H1 (cell line): ENCODE measurements at regions not wholly inside any gene's neighbourhood (a gene's known extent, or its start where the extent isn't known, plus 50 kb on each side); places are given as distances from the start of the nearest gene placed in this dataset.

Experiments
- CTCF ChIA-PET: fragments of 300-600 bp; sonication (Branson Sonifier 250); formaldehyde crosslinking; loops from one replicate; lab custom pipeline; 2021; ENCODE audit not compliant: partially characterized antibody; lab: Charles Lee
- POLR2A ChIA-PET: fragments of 300-600 bp; sonication (Branson Sonifier 250); formaldehyde crosslinking; loops from one replicate; lab custom pipeline; 2021; ENCODE audit warnings: inconsistent platforms; ENCODE audit not compliant: partially characterized antibody; lab: Charles Lee
- DNase-seq, 2 experiments: peaks; one replicate each; pipeline versions ENCODE4 v3.0.0 to v3.0.0-alpha.2; 2010 to 2022; ENCODE audit warnings: low spot score in 2 of 2, low read depth in 1 of 2, mixed read lengths in 1 of 2
- FAIRE-seq: peaks from 2 replicates; lab custom pipeline; 2011; peaks lifted over from hg19 to GRCh38; lab: Jason Lieb, UNC
- H2AFZ ChIP-seq: 2 replicates; pipeline ENCODE4 v1.8.1; 2012; ENCODE audit warnings: low read length, inconsistent platforms
- H2AK5ac ChIP-seq: 2 replicates; pipeline ENCODE4 v1.6.1; 2013; ENCODE audit warnings: low read depth, low read length
- H2BK120ac ChIP-seq: replicated peaks from 2 replicates; pipeline ENCODE3; 2013; ENCODE audit warnings: low read depth, low read length, inconsistent platforms
- H2BK12ac ChIP-seq: 2 replicates; pipeline ENCODE4 v1.6.1; 2013; ENCODE audit warnings: low read depth, low read length
- H2BK15ac ChIP-seq: 2 replicates; pipeline ENCODE4 v1.6.1; 2013; ENCODE audit warnings: low read length
- H2BK20ac ChIP-seq: 2 replicates; pipeline ENCODE4 v1.6.1; 2013; ENCODE audit warnings: low read length
- H2BK5ac ChIP-seq: 2 replicates; pipeline ENCODE4 v1.6.1; 2013; ENCODE audit warnings: low read depth, low read length
- H3K14ac ChIP-seq: 2 replicates; pipeline ENCODE4 v1.6.1; 2013; ENCODE audit warnings: inconsistent platforms; ENCODE audit not compliant: insufficient read length
- H3K18ac ChIP-seq: 2 replicates; pipeline ENCODE4 v1.6.1; 2013; ENCODE audit warnings: low read length; ENCODE audit errors: extremely low read depth
- H3K23ac ChIP-seq: 2 replicates; pipeline ENCODE4 v1.6.1; 2013; ENCODE audit warnings: inconsistent platforms; ENCODE audit not compliant: insufficient read length
- H3K23me2 ChIP-seq: 2 replicates; pipeline ENCODE4 v1.6.1; 2013; ENCODE audit warnings: low read depth, low read length
- H3K27ac ChIP-seq: 2 replicates; pipeline ENCODE4 v1.6.1; 2011; ENCODE audit warnings: low read depth, low read length, inconsistent platforms
- H3K27me3 ChIP-seq, 4 experiments: replicated peaks in 1 of 4; 1 replicate in 1 of 4; 2 replicates in 3 of 4; pipeline versions ENCODE4 v1.6.1 to v1.8.1; 2011 to 2013; ENCODE audit warnings: low read length in 3 of 4, mild to moderate bottlenecking in 3 of 4, inconsistent platforms in 2 of 4, mixed read lengths in 2 of 4, moderate library complexity in 1 of 4; ENCODE audit not compliant: control insufficient read depth in 3 of 4, insufficient read depth in 3 of 4; ENCODE audit errors: extremely low read depth in 1 of 4
- H3K36me3 ChIP-seq, 4 experiments: 2 replicates each; pipeline versions ENCODE4 v1.6.1 to v1.8.1; 2011 to 2013; ENCODE audit warnings: mild to moderate bottlenecking in 4 of 4, low read length in 3 of 4, moderate library complexity in 2 of 4, control low read depth in 1 of 4, inconsistent platforms in 1 of 4; ENCODE audit not compliant: insufficient read depth in 4 of 4, control insufficient read depth in 2 of 4
- H3K4ac ChIP-seq: replicated peaks from 2 replicates; pipeline ENCODE3; 2013; ENCODE audit warnings: low read length, low read depth, mixed read lengths, inconsistent platforms; ENCODE audit not compliant: insufficient read length
- H3K4me1 ChIP-seq, 4 experiments: replicated peaks in 1 of 4; 1 replicate in 1 of 4; 2 replicates in 3 of 4; pipeline versions ENCODE4 v1.6.1 to v1.8.1; 2011 to 2013; ENCODE audit warnings: low read length in 3 of 4, inconsistent platforms in 2 of 4, mixed read lengths in 1 of 4; ENCODE audit not compliant: insufficient read depth in 4 of 4, control insufficient read depth in 3 of 4
- H3K4me2 ChIP-seq, 2 experiments: 2 replicates each; pipeline versions ENCODE4 v1.6.1 to v1.8.1; 2011 to 2013; ENCODE audit warnings: low read depth in 2 of 2, low read length in 2 of 2, control low read depth in 1 of 2, inconsistent platforms in 1 of 2, mild to moderate bottlenecking in 1 of 2; ENCODE audit not compliant: insufficient read depth in 1 of 2
- H3K4me3 ChIP-seq, 4 experiments: fragments of 200-600, 300-600 bp in 1 of 4; sonication (generic), shearing (Covaris generic), sonication (Bioruptor Twin) in 1 of 4; 2 replicates each; pipeline versions ENCODE4 v1.5.1 to v1.8.1; 2011 to 2016; ENCODE audit warnings: low read length in 4 of 4, low read depth in 3 of 4, control low read depth in 2 of 4, inconsistent platforms in 2 of 4, mild to moderate bottlenecking in 2 of 4, mixed read lengths in 1 of 4, moderate library complexity in 1 of 4; ENCODE audit not compliant: insufficient read depth in 2 of 4; ENCODE audit errors: extremely low read depth in 1 of 4
- H3K56ac ChIP-seq: replicated peaks from 2 replicates; pipeline ENCODE3; 2013; ENCODE audit warnings: low read depth, mild to moderate bottlenecking, mixed read lengths, low read length, inconsistent platforms; ENCODE audit not compliant: insufficient read length
- H3K79me1 ChIP-seq: 2 replicates; pipeline ENCODE4 v1.6.1; 2013; ENCODE audit warnings: low read depth, low read length, control low read depth
- H3K79me2 ChIP-seq, 2 experiments: 2 replicates each; pipeline versions ENCODE4 v1.6.1 to v1.8.1; 2012 to 2013; ENCODE audit warnings: low read length in 2 of 2, mild to moderate bottlenecking in 2 of 2, inconsistent platforms in 1 of 2; ENCODE audit not compliant: insufficient read depth in 2 of 2, control insufficient read depth in 1 of 2
- H3K9ac ChIP-seq, 4 experiments: replicated peaks in 1 of 4; 1 replicate in 1 of 4; 2 replicates in 3 of 4; pipeline versions ENCODE4 v1.6.1 to v1.8.1; 2011 to 2013; ENCODE audit warnings: low read depth in 3 of 4, low read length in 3 of 4, control low read depth in 2 of 4, mild to moderate bottlenecking in 2 of 4, moderate library complexity in 2 of 4, inconsistent platforms in 1 of 4; ENCODE audit errors: extremely low read depth in 1 of 4
- H3K9me3 ChIP-seq, 2 experiments: 2 replicates each; pipeline versions ENCODE4 v1.6.1 to v1.8.1; 2012 to 2013; ENCODE audit warnings: mild to moderate bottlenecking in 2 of 2, moderate library complexity in 2 of 2, control low read depth in 1 of 2, inconsistent platforms in 1 of 2, low read depth in 1 of 2, low read length in 1 of 2, mixed read lengths in 1 of 2; ENCODE audit not compliant: insufficient read depth in 2 of 2
- H4K20me1 ChIP-seq, 2 experiments: replicated peaks in 1 of 2; 2 replicates each; pipeline versions ENCODE3 to v1.8.1; 2011 to 2013; ENCODE audit warnings: inconsistent platforms in 2 of 2, low read length in 2 of 2, mild to moderate bottlenecking in 1 of 2; ENCODE audit not compliant: insufficient read depth in 2 of 2, control insufficient read depth in 1 of 2
- H4K5ac ChIP-seq: 2 replicates; pipeline ENCODE4 v1.6.1; 2013; ENCODE audit warnings: low read length, low read depth, mixed read lengths, inconsistent platforms; ENCODE audit not compliant: insufficient read length
- H4K8ac ChIP-seq: 2 replicates; pipeline ENCODE4 v1.8.0; 2013; ENCODE audit warnings: mild to moderate bottlenecking, moderate library complexity, low read length, inconsistent platforms; ENCODE audit not compliant: insufficient read depth; ENCODE audit errors: extremely low read depth
- H4K91ac ChIP-seq: replicated peaks from 2 replicates; pipeline ENCODE3; 2013; ENCODE audit warnings: low read length, mixed read lengths, inconsistent platforms; ENCODE audit not compliant: insufficient read length
- ASH2L ChIP-seq: fragments of 200-600, 300-600 bp; sonication (generic); IDR thresholded peaks from one replicate; pipeline ENCODE4 v1.7.1; 2017; ENCODE audit warnings: low read length
- CHD1 ChIP-seq: IDR thresholded peaks from 2 replicates; pipeline ENCODE4 v1.6.1; 2012; ENCODE audit warnings: low read depth, low read length, improper control_type of control experiment
- CTCF ChIP-seq, 3 experiments: IDR thresholded peaks; 1 replicate in 2 of 3; 2 replicates in 1 of 3; pipeline versions ENCODE4 v1.5.1 to v1.6.1; 2011; ENCODE audit warnings: low read length in 3 of 3, mild to moderate bottlenecking in 3 of 3, inconsistent platforms in 2 of 3, low read depth in 1 of 3, moderate library complexity in 1 of 3; ENCODE audit not compliant: insufficient read depth in 1 of 3; ENCODE audit errors: control extremely low read depth in 1 of 3
- GABPA ChIP-seq: IDR thresholded peaks from 2 replicates; pipeline ENCODE4 v1.6.1; 2011; ENCODE audit warnings: mild to moderate bottlenecking, low read length, moderate library complexity, borderline replicate concordance; ENCODE audit not compliant: insufficient read depth
- HDAC6 ChIP-seq: IDR thresholded peaks from one replicate; pipeline ENCODE4 v1.7.1; 2012; ENCODE audit warnings: low read depth, mild to moderate bottlenecking, inconsistent platforms, low read length, moderate library complexity
- JUN ChIP-seq: IDR thresholded peaks from 2 replicates; pipeline ENCODE4 v1.6.1; 2011; ENCODE audit warnings: low read depth, mild to moderate bottlenecking, improper control_type of control experiment, low read length
- KDM4A ChIP-seq: IDR thresholded peaks from one replicate; pipeline ENCODE4 v1.7.1; 2012; ENCODE audit warnings: low read depth, mild to moderate bottlenecking, moderate library complexity, low read length, inconsistent platforms; ENCODE audit not compliant: severe bottlenecking
- KDM5A ChIP-seq: fragments of 200-600 bp; IDR thresholded peaks from 2 replicates; pipeline ENCODE4 v1.7.1; 2012; ENCODE audit warnings: mild to moderate bottlenecking, low read length, inconsistent platforms, mixed read lengths
- MAFK ChIP-seq: IDR thresholded peaks from 2 replicates; pipeline ENCODE4 v1.6.1; 2012; ENCODE audit warnings: low read depth, mild to moderate bottlenecking, improper control_type of control experiment, low read length
- POLR2A ChIP-seq, 2 experiments: IDR thresholded peaks; 1 replicate in 1 of 2; 2 replicates in 1 of 2; pipeline ENCODE4 v1.6.1; 2011; ENCODE audit warnings: low read depth in 2 of 2, low read length in 2 of 2, mild to moderate bottlenecking in 2 of 2; ENCODE audit errors: control extremely low read depth in 1 of 2
- SAP30 ChIP-seq: fragments of 300-600 bp; sonication (generic); IDR thresholded peaks from 2 replicates; pipeline ENCODE4 v1.7.1; 2012; ENCODE audit warnings: low read length, moderate library complexity, mild to moderate bottlenecking, inconsistent platforms; ENCODE audit not compliant: insufficient read depth, insufficient replicate concordance
- TEAD4 ChIP-seq: IDR thresholded peaks from 2 replicates; pipeline ENCODE4 v1.6.1; 2012; ENCODE audit warnings: low read depth, low read length, inconsistent platforms, mixed read lengths
- WGBS, 2 experiments: shearing (Covaris generic) in 1 of 2; methylation state at CpG; one replicate each; pipeline versions ENCODE4 v1.1.6 to v1.1.7; 2013 to 2015; ENCODE audit warnings: low lambda C conversion rate in 2 of 2, mixed read lengths in 2 of 2, inconsistent platforms in 1 of 2, low coverage in 1 of 2, missing lambda C conversion rate in 1 of 2; ENCODE audit not compliant: insufficient replicate concordance in 2 of 2, insufficient coverage in 1 of 2, insufficient read length in 1 of 2; ENCODE audit errors: extremely low coverage in 1 of 2, missing lambda C conversion rate in 1 of 2; 5-methylcytosine and 5-hydroxymethylcytosine counted together

GRCh38 chr2:7661502-7661901, 744.3 kb downstream of the RNF144A start:
- H3K4ac ChIP-seq: no peak overlapping the region
- H3K79me2 ChIP-seq: no peaks in the 10 kb centered on the region
- no peak overlapping the region for H2BK20ac ChIP-seq
- H4K20me1 ChIP-seq: no peaks in the 10 kb centered on the region
- H3K56ac ChIP-seq: no peak overlapping the region
- no peak overlapping the region for H2BK5ac ChIP-seq
- H3K36me3 ChIP-seq: no peaks in the 10 kb centered on the region; a peak in 1 of 8 replicates
- H4K8ac ChIP-seq: no peak overlapping the region
- H3K9me3 ChIP-seq: peaks cover 0 to 8% of the 10 kb centered on the region in 2 experiments; a peak in 1 of 4 replicates
- H3K23ac ChIP-seq: no peak overlapping the region
- no peak overlapping the region for H4K91ac ChIP-seq
- no peak overlapping the region for H2BK120ac ChIP-seq
- peaks cover 0 to 4% (median 0%) of the 10 kb centered on the region in 4 experiments; a peak in 1 of 7 replicates for H3K4me1 ChIP-seq
- no peak overlapping the region for H3K4me2 ChIP-seq
- DNase-seq (no peak), FAIRE-seq (no peak)
- H3K14ac ChIP-seq: no peak overlapping the region
- H2BK15ac ChIP-seq: no peak overlapping the region
- ChIA-PET POLR2A (no interaction called here), CTCF (interaction anchor here (3.2 kb wide), 1 partner anchor 11 kb away, joined by 20 read pairs; no protein-coding TSS in a partner anchor)
- no peak overlapping the region for H3K27ac ChIP-seq
- no peak overlapping the region for H2BK12ac ChIP-seq
- H3K79me1 ChIP-seq: no peaks in the 10 kb centered on the region
- H2AFZ ChIP-seq: no peak overlapping the region
- no peak overlapping the region for H4K5ac ChIP-seq
- no peak overlapping the region for H3K9ac ChIP-seq
- H3K4me3 ChIP-seq: no peak overlapping the region
- H3K23me2 ChIP-seq: no peaks in the 10 kb centered on the region; the same call in 1 of the 2 replicates
- 85% methylated on average over 4 of the region's 5 CpGs; no CpG with 5 or more reads in 1 of the 2 experiments for WGBS, 2 experiments
- H2AK5ac ChIP-seq: no peak overlapping the region
- H3K18ac ChIP-seq: no peak overlapping the region
- H3K27me3 ChIP-seq: no peaks in the 10 kb centered on the region
- no peak for TF ChIP-seq GABPA
- TF ChIP-seq CHD1: no peak
- no peak for TF ChIP-seq KDM4A
- TF ChIP-seq MAFK: no peak
- TF ChIP-seq KDM5A: no peak
- no peak for TF ChIP-seq TEAD4
- no peak for TF ChIP-seq SAP30
- TF ChIP-seq ASH2L: no peak
- TF ChIP-seq HDAC6: no peak
- no peak for TF ChIP-seq CTCF (IDR thresholded peaks at IDR 0.05; ENCODE audit: control extremely low read depth in 1 of 3, insufficient read depth in 1 of 3, low read depth in 1 of 3, low read length in 3 of 3)
- no peak for TF ChIP-seq JUN
- TF ChIP-seq POLR2A (IDR thresholded peaks at IDR 0.05; ENCODE audit: control extremely low read depth in 1 of 2, low read depth in 2 of 2, low read length in 2 of 2): no peak
